ENCODE measurements at regions not wholly inside any gene's neighbourhood (a gene's known extent, or its start where the extent isn't known, plus 50 kb on each side); places are given as distances from the start of the nearest gene placed in this dataset.

- no peak for DNase-seq
These were observed 60.7 kb upstream of the DCD start for GRCh38 chr12:54708826-54709225.

- no peak for DNase-seq
These were observed 56.0 kb upstream of the DCD start for GRCh38 chr12:54704202-54704601.

GRCh38 chr12:54701940-54702592 is 53.9 kb upstream of the DCD start:
- no peak for DNase-seq

- DNase-seq, result no peak
These were observed 52.7 kb upstream of the DCD start for GRCh38 chr12:54700849-54701248.

GRCh38 chr12:54700301-54700700 is 52.1 kb upstream of the DCD start:
- DNase-seq, result no peak
